ENCODE measurements at regions not wholly inside any gene's neighbourhood (a gene's known extent, or its start where the extent isn't known, plus 50 kb on each side); places are given as distances from the start of the nearest gene placed in this dataset.

- no peak for DNase-seq (ENCODE audit: low read depth, low spot score)
- H3K27me3 ChIP-seq (ENCODE audit: control insufficient read depth, insufficient read depth, low read length) = peaks cover 4% of the 10 kb centered on the region; the same call in 1 of the 2 replicates
- ATAC-seq = no peak
- H3K4me3 ChIP-seq (ENCODE audit: low read depth in 2 of 2, low read length in 2 of 2) = no peak overlapping the region
- H3K27ac ChIP-seq (ENCODE audit: low read length) = no peak overlapping the region
- ChIA-PET POLR2A (no interaction called here), CTCF (no interaction called here)
- H3K36me3 ChIP-seq (ENCODE audit: control insufficient read depth, insufficient read depth, low read length) = no peaks in the 10 kb centered on the region
- in situ Hi-C loops (cut with HindIII; ENCODE audit: low pct_unique_long_range_greater_than_20kb, low sequenced_read_pairs) (no loop called here), intact Hi-C loops (cut with micrococcal nuclease; ENCODE audit: unreplicated experiment) (no loop called here)
- no TSS peak for BruUV-seq (replicated peaks)
- no peaks in the 10 kb centered on the region; the same call in 1 of the 2 replicates for H3K4me1 ChIP-seq (ENCODE audit: control insufficient read depth, insufficient read depth, low read length)
- TF ChIP-seq TCF7L2 (IDR thresholded peaks at IDR 0.05; ENCODE audit: low read depth, low read length) (no peak), REST (IDR thresholded peaks at IDR 0.05; ENCODE audit: insufficient read depth in 1 of 2, low read depth in 2 of 2, low read length in 1 of 2) (no peak)
- no peaks in the 10 kb centered on the region for H3K9me3 ChIP-seq (ENCODE audit: control insufficient read depth, insufficient read depth, low read depth, low read length)
Observed at GRCh38 chr6:137746264-137746663, 120.8 kb upstream of the TNFAIP3 start.

DNA sequence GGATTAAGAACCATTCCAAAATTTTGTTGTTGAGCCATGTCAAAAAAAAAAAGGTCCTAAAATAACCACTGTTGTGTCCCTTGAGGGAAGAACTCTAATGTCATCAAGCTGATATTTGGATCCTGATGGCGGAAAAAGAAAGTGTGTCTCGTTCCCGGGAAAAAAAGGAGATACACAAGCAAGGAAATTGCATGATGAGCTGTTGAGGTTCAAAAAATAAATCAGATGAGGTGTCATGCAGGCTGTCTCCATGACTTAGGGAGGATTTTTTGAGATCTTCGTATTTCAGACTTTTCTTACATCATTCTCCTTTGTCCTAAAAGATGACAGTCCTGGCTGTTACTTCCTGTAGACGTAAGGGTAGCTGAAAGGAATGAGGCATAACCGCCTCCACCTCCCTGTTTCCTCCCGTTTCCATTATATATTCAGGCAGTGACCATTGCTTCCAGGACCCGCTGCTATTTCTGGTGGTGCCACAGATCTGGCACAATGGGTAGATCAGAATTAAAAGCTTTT lies 117.3 kb upstream of the TNFAIP3 start:
- Histone ChIP-seq H3K4me1 (ENCODE audit: control insufficient read depth, insufficient read depth, low read length) (no peaks in the 10 kb centered on the region; the same call in 1 of the 2 replicates), H3K36me3 (ENCODE audit: control insufficient read depth, insufficient read depth, low read length) (no peaks in the 10 kb centered on the region), H3K4me3 (ENCODE audit: low read depth in 2 of 2, low read length in 2 of 2) (no peak overlapping the region), H3K27me3 (ENCODE audit: control insufficient read depth, insufficient read depth, low read length) (peaks cover 11% of the 10 kb centered on the region), H3K9me3 (ENCODE audit: control insufficient read depth, insufficient read depth, low read depth, low read length) (no peaks in the 10 kb centered on the region), H3K27ac (ENCODE audit: low read length) (no peak overlapping the region)
- DNase-seq (ENCODE audit: low read depth, low spot score) (no peak), ATAC-seq (no peak)
- ChIA-PET POLR2A (no interaction called here), CTCF (no interaction called here)
- no TSS peak for BruUV-seq (replicated peaks)
- no peak for TF ChIP-seq POLR2AphosphoS5 (IDR thresholded peaks at IDR 0.05; ENCODE audit: low read depth, low read length)
- in situ Hi-C loops (cut with HindIII; ENCODE audit: low pct_unique_long_range_greater_than_20kb, low sequenced_read_pairs) = no loop called here
- intact Hi-C loops (cut with micrococcal nuclease; ENCODE audit: unreplicated experiment) = no loop called here

DNA sequence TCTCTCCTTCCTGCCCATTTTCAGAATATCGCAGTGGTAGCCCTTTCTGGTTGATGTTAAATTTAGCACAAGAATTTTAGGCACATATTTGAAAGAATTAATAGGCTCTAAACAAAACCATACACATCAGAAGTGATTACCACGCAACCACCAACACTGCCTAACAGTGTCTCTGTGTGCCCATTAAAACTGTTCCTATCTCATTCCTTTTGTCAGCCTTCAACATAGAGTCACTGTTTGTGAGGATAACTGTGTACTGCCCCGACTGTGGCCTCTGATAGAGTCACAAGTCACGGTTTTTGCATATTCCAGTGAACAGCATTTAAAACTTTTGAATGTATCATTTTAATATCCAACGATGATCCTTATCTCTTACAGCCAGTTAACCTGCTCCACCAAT lies 116.8 kb upstream of the TNFAIP3 start:
- in situ Hi-C loops (cut with HindIII; ENCODE audit: low pct_unique_long_range_greater_than_20kb, low sequenced_read_pairs) = no loop called here
- H3K9me3 ChIP-seq (ENCODE audit: control insufficient read depth, insufficient read depth, low read depth, low read length) = no peaks in the 10 kb centered on the region
- H3K36me3 ChIP-seq (ENCODE audit: control insufficient read depth, insufficient read depth, low read length) = no peaks in the 10 kb centered on the region
- BruUV-seq (replicated peaks) = no TSS peak
- TF ChIP-seq SIN3A (IDR thresholded peaks at IDR 0.05; ENCODE audit: borderline replicate concordance, insufficient read depth, low read depth, low read length) (no peak), POLR2AphosphoS5 (IDR thresholded peaks at IDR 0.05; ENCODE audit: low read depth, low read length) (no peak), TCF7L2 (IDR thresholded peaks at IDR 0.05; ENCODE audit: low read depth, low read length) (no peak), CTCF (IDR thresholded peaks at IDR 0.05) (no peak), REST (IDR thresholded peaks at IDR 0.05; ENCODE audit: insufficient read depth in 1 of 2, low read depth in 2 of 2, low read length in 1 of 2) (no peak)
- CTCF ChIA-PET = no interaction called here
- peaks cover 11% of the 10 kb centered on the region for H3K27me3 ChIP-seq (ENCODE audit: control insufficient read depth, insufficient read depth, low read length)
- no peak overlapping the region for H3K4me3 ChIP-seq (ENCODE audit: low read depth in 2 of 2, low read length in 2 of 2)
- DNase-seq (ENCODE audit: low read depth, low spot score) = no peak
- H3K4me1 ChIP-seq (ENCODE audit: control insufficient read depth, insufficient read depth, low read length) = no peaks in the 10 kb centered on the region; the same call in 1 of the 2 replicates
- ATAC-seq = no peak
- POLR2A ChIA-PET = no interaction called here
- intact Hi-C loops (cut with micrococcal nuclease; ENCODE audit: unreplicated experiment) = no loop called here
- no peak overlapping the region for H3K27ac ChIP-seq (ENCODE audit: low read length)

All from Panc1 (cell line).